ENCODE measurements at regions not wholly inside any gene's neighbourhood (a gene's known extent, or its start where the extent isn't known, plus 50 kb on each side); places are given as distances from the start of the nearest gene placed in this dataset.

GRCh38 chr13:83620530-83621220, 261.6 kb downstream of the SLITRK1 start:
- no peaks in the 10 kb centered on the region for H3K4me1 ChIP-seq (ENCODE audit: control insufficient read depth in 2 of 3, insufficient read depth in 2 of 3, low read depth in 1 of 3, low read length in 3 of 3)
- DNase-seq, result no peak
- no peak for TF ChIP-seq CTCF (IDR thresholded peaks at IDR 0.05; ENCODE audit: borderline replicate concordance, extremely low read depth, insufficient read depth)
- H3K9me3 ChIP-seq (ENCODE audit: control insufficient read depth in 2 of 3, insufficient read depth in 1 of 3, low read length in 3 of 3), result no peaks in the 10 kb centered on the region
- no peak overlapping the region for H3K9ac ChIP-seq (ENCODE audit: low read length in 3 of 3)
- no peak for FAIRE-seq
- no peak overlapping the region for H3K4me3 ChIP-seq (ENCODE audit: low read length in 3 of 3)
- intact Hi-C loops (cut with DNase I), result no loop called here
- H3K27me3 ChIP-seq (ENCODE audit: control insufficient read depth, insufficient read depth, low read length), result no peaks in the 10 kb centered on the region
- no peak overlapping the region for H3K27ac ChIP-seq (ENCODE audit: low read depth in 2 of 2, low read length in 2 of 2)
- no peaks in the 10 kb centered on the region for H3K36me3 ChIP-seq (ENCODE audit: control insufficient read depth in 2 of 3, insufficient read depth in 3 of 3, low read length in 3 of 3)

GRCh38 chr13:83618966-83619365, 263.3 kb downstream of the SLITRK1 start:
- H3K36me3 ChIP-seq (ENCODE audit: control insufficient read depth in 2 of 3, insufficient read depth in 3 of 3, low read length in 3 of 3), result no peaks in the 10 kb centered on the region
- DNase-seq, result no peak
- intact Hi-C loops (cut with DNase I), result no loop called here
- H3K4me3 ChIP-seq (ENCODE audit: low read length in 3 of 3), result no peak overlapping the region
- H3K27ac ChIP-seq (ENCODE audit: low read depth in 2 of 2, low read length in 2 of 2), result no peak overlapping the region
- no peaks in the 10 kb centered on the region for H3K27me3 ChIP-seq (ENCODE audit: control insufficient read depth, insufficient read depth, low read length)
- no peak for TF ChIP-seq CTCF (IDR thresholded peaks at IDR 0.05; ENCODE audit: borderline replicate concordance, extremely low read depth, insufficient read depth)
- FAIRE-seq, result no peak
- no peak overlapping the region for H3K9ac ChIP-seq (ENCODE audit: low read length in 3 of 3)
- no peaks in the 10 kb centered on the region for H3K9me3 ChIP-seq (ENCODE audit: control insufficient read depth in 2 of 3, insufficient read depth in 1 of 3, low read length in 3 of 3)
- no peaks in the 10 kb centered on the region for H3K4me1 ChIP-seq (ENCODE audit: control insufficient read depth in 2 of 3, insufficient read depth in 2 of 3, low read depth in 1 of 3, low read length in 3 of 3)

- Histone ChIP-seq H3K9me3 (ENCODE audit: control insufficient read depth in 2 of 3, insufficient read depth in 1 of 3, low read length in 3 of 3) (no peaks in the 10 kb centered on the region), H3K27me3 (ENCODE audit: control insufficient read depth, insufficient read depth, low read length) (no peaks in the 10 kb centered on the region), H3K36me3 (ENCODE audit: control insufficient read depth in 2 of 3, insufficient read depth in 3 of 3, low read length in 3 of 3) (no peaks in the 10 kb centered on the region), H3K4me3 (ENCODE audit: low read length in 3 of 3) (no peak overlapping the region), H3K9ac (ENCODE audit: low read length in 3 of 3) (no peak overlapping the region), H3K27ac (ENCODE audit: low read depth in 2 of 2, low read length in 2 of 2) (no peak overlapping the region), H3K4me1 (ENCODE audit: control insufficient read depth in 2 of 3, insufficient read depth in 2 of 3, low read depth in 1 of 3, low read length in 3 of 3) (no peaks in the 10 kb centered on the region)
- intact Hi-C loops (cut with DNase I), result no loop called here
- no peak for TF ChIP-seq CTCF (IDR thresholded peaks at IDR 0.05; ENCODE audit: borderline replicate concordance, extremely low read depth, insufficient read depth)
- DNase-seq (no peak), FAIRE-seq (no peak)
Measured at GRCh38 chr13:83613524-83613923, 268.8 kb downstream of the SLITRK1 start.

GRCh38 chr13:83601539-83601938, 280.7 kb downstream of the SLITRK1 start:
- Histone ChIP-seq H3K4me3 (ENCODE audit: low read length in 3 of 3) (no peak overlapping the region), H3K4me1 (ENCODE audit: control insufficient read depth in 2 of 3, insufficient read depth in 2 of 3, low read depth in 1 of 3, low read length in 3 of 3) (no peaks in the 10 kb centered on the region), H3K36me3 (ENCODE audit: control insufficient read depth in 2 of 3, insufficient read depth in 3 of 3, low read length in 3 of 3) (no peaks in the 10 kb centered on the region), H3K27me3 (ENCODE audit: control insufficient read depth, insufficient read depth, low read length) (no peaks in the 10 kb centered on the region), H3K27ac (ENCODE audit: low read depth in 2 of 2, low read length in 2 of 2) (no peak overlapping the region), H3K9ac (ENCODE audit: low read length in 3 of 3) (no peak overlapping the region), H3K9me3 (ENCODE audit: control insufficient read depth in 2 of 3, insufficient read depth in 1 of 3, low read length in 3 of 3) (peaks cover 0 to 2% (median 0%) of the 10 kb centered on the region in 3 donors)
- intact Hi-C loops (cut with DNase I), result no loop called here
- DNase-seq, result no peak
- no peak for FAIRE-seq
- TF ChIP-seq CTCF (IDR thresholded peaks at IDR 0.05; ENCODE audit: borderline replicate concordance, extremely low read depth, insufficient read depth), result no peak
